Endometrium (tissue), 2 donors: ENCODE measurements at regions not wholly inside any gene's neighbourhood (a gene's known extent, or its start where the extent isn't known, plus 50 kb on each side); places are given as distances from the start of the nearest gene placed in this dataset.

Experiments
- FAIRE-seq: peaks from 2 replicates; lab custom pipeline; 2012; peaks lifted over from hg19 to GRCh38; lab: Jason Lieb, UNC
- donor health status: control.
- donor health status: control.

- no peak for FAIRE-seq
Measured at GRCh38 chr3:157718800-157719199, 215.6 kb upstream of the VEPH1 start.

- no peak for FAIRE-seq
Measured at GRCh38 chr3:157713101-157713500, 209.9 kb upstream of the VEPH1 start.

GRCh38 chr3:157705258-157705657 is 202.0 kb upstream of the VEPH1 start:
- no peak for FAIRE-seq

GRCh38 chr3:157700405-157700804 is 197.2 kb upstream of the VEPH1 start:
- no peak for FAIRE-seq

GRCh38 chr3:157695586-157695985 is 192.4 kb upstream of the VEPH1 start:
- FAIRE-seq = no peak

GRCh38 chr3:157695103-157695502 is 191.9 kb upstream of the VEPH1 start:
- no peak for FAIRE-seq

- FAIRE-seq = no peak
Measured at GRCh38 chr3:157693762-157694161, 190.5 kb upstream of the VEPH1 start.

GRCh38 chr3:157692468-157692867 is 189.3 kb upstream of the VEPH1 start:
- FAIRE-seq = no peak

GRCh38 chr3:157683668-157684067 is 180.5 kb upstream of the VEPH1 start:
- FAIRE-seq = no peak

- no peak for FAIRE-seq
Measured at GRCh38 chr3:157672061-157672460, 168.8 kb upstream of the VEPH1 start.

- FAIRE-seq = no peak
Measured at GRCh38 chr3:157671656-157672055, 168.4 kb upstream of the VEPH1 start.

GRCh38 chr3:157669416-157669815 is 166.2 kb upstream of the VEPH1 start:
- no peak for FAIRE-seq

- no peak for FAIRE-seq
Measured at GRCh38 chr3:157667493-157667892, 164.3 kb upstream of the VEPH1 start.

GRCh38 chr3:157662171-157662570 is 159.0 kb upstream of the VEPH1 start:
- FAIRE-seq = no peak

GRCh38 chr3:157660847-157661246 is 157.6 kb upstream of the VEPH1 start:
- FAIRE-seq = no peak

- no peak for FAIRE-seq
Measured at GRCh38 chr3:157652366-157652765, 149.2 kb upstream of the VEPH1 start.

- FAIRE-seq = no peak
Measured at GRCh38 chr3:157650699-157651098, 147.5 kb upstream of the VEPH1 start.

GRCh38 chr3:157650172-157650571 is 147.0 kb upstream of the VEPH1 start:
- FAIRE-seq = no peak

GRCh38 chr3:157649511-157649910 is 146.3 kb upstream of the VEPH1 start:
- no peak for FAIRE-seq

GRCh38 chr3:157647820-157648219 is 144.6 kb upstream of the VEPH1 start:
- FAIRE-seq = no peak

- no peak for FAIRE-seq
Measured at GRCh38 chr3:157639756-157640426, 136.7 kb upstream of the VEPH1 start.

- no peak for FAIRE-seq
Measured at GRCh38 chr3:157637866-157638265, 134.7 kb upstream of the VEPH1 start.

GRCh38 chr3:157633241-157633640 is 130.0 kb upstream of the VEPH1 start:
- no peak for FAIRE-seq

- no peak for FAIRE-seq
Measured at GRCh38 chr3:157632075-157632474, 128.9 kb upstream of the VEPH1 start.

GRCh38 chr3:157631478-157631877 is 128.3 kb upstream of the VEPH1 start:
- no peak for FAIRE-seq
